GM19372 (cell line): ENCODE measurements at regions not wholly inside any gene's neighbourhood (a gene's known extent, or its start where the extent isn't known, plus 50 kb on each side); places are given as distances from the start of the nearest gene placed in this dataset.
"Not testable (repeated sequence)": the region's sequence is repeated elsewhere in the genome, so short reads cannot be mapped to it uniquely, and the experiment has no call there.

Experiments used
- ATAC-seq: cut with Tn5 transposase; IDR thresholded peaks from one replicate; pipeline ENCODE4 v1.9.1; 2021; ENCODE audit warnings: mild to moderate bottlenecking, low read depth, moderate library complexity; ENCODE audit not compliant: unreplicated experiment

GRCh38 chr1:30535595-30536325 lies 187.6 kb downstream of the MATN1 start:
- ATAC-seq = no peak

- no peak for ATAC-seq
Observed at GRCh38 chr1:30534551-30534940, 188.8 kb downstream of the MATN1 start.

GRCh38 chr1:30533796-30534550 lies 189.4 kb downstream of the MATN1 start:
- no peak for ATAC-seq

- no peak for ATAC-seq
Observed at GRCh38 chr1:30533141-30533540, 190.2 kb downstream of the MATN1 start.

- ATAC-seq = no peak
Observed at GRCh38 chr1:30532621-30533020, 190.8 kb downstream of the MATN1 start.

- ATAC-seq = no peak
Observed at GRCh38 chr1:30527511-30528140, 195.8 kb downstream of the MATN1 start.

- no peak for ATAC-seq
Observed at GRCh38 chr1:30526652-30527345, 196.6 kb downstream of the MATN1 start.

- ATAC-seq = no peak
Observed at GRCh38 chr1:30525971-30526651, 197.3 kb downstream of the MATN1 start.

GRCh38 chr1:30525631-30525970 lies 197.8 kb downstream of the MATN1 start:
- no peak for ATAC-seq

GRCh38 chr1:30524840-30525617 lies 198.4 kb downstream of the MATN1 start:
- ATAC-seq = no peak

- ATAC-seq = not testable (repeated sequence)
Observed at GRCh38 chr1:30524025-30524555, 199.3 kb downstream of the MATN1 start.

GRCh38 chr1:30523055-30524020 lies 200.0 kb downstream of the MATN1 start:
- no peak for ATAC-seq

GRCh38 chr1:30522031-30523004 lies 201.1 kb downstream of the MATN1 start:
- no peak for ATAC-seq

- ATAC-seq = no peak
Observed at GRCh38 chr1:30521261-30521865, 202.0 kb downstream of the MATN1 start.

- no peak for ATAC-seq
Observed at GRCh38 chr1:30520476-30520875, 202.9 kb downstream of the MATN1 start.

- ATAC-seq = no peak
Observed at GRCh38 chr1:30519201-30519763, 204.1 kb downstream of the MATN1 start.
